DMS79 (cell line): ENCODE measurements at regions not wholly inside any gene's neighbourhood (a gene's known extent, or its start where the extent isn't known, plus 50 kb on each side); places are given as distances from the start of the nearest gene placed in this dataset.
"Not testable (repeated sequence)": the region's sequence is repeated elsewhere in the genome, so short reads cannot be mapped to it uniquely, and the experiment has no call there.

Experiments
- DNase-seq: peaks from one replicate; lab custom pipeline; 2025; lab: John Stamatoyannopoulos, UW

DNA sequence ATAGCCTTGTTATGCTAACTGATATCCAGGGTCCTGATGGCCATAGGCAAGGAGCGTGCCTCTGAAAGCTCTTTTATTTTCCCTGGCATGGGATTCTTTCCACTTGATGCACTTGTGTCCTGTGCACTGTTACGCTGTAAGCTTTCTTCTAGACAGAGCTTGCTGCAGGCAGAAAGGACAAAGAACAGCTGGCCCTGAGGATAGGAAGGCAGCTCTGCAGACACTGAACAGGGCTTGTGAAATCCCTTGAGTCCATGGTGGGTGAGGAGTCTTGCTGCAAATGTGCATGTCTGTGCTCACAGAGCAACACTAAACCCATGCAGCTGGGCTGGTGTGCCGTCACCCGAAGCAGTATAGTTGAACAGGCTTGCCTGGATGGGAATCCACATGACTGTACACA lies 126.6 kb downstream of the AKAP11 start:
- DNase-seq = peak; percentile 84

DNA sequence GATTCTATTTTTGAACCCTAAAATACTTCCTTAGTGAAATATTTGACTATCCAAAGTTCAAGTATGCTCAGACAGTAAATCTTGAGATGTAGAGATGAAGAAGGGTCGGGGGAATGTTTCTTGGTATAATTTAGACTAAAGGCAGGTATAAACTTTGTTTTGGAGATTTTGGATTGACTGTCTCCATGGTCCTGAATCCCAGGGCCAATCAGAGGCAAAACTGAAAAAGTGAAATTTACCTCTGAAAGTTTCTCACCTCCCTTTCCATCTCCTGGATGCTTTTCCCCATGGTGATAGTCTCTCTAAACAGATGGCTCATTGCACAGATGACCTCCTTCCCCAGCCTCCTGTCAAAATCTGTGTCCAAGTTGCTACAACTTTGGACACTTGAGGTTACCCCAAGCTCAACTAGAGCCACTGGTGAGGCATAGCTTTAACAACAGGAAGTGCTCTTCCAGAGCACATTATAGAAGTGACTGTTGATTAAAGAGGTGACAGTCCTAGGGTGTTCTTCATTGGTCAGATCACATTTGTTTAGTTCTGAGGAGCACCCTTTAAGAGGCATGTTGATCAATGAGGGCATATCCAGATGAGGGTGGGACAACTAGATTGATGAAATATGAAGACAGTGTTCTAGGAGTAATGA lies 128.4 kb downstream of the AKAP11 start:
- no peak for DNase-seq

DNA sequence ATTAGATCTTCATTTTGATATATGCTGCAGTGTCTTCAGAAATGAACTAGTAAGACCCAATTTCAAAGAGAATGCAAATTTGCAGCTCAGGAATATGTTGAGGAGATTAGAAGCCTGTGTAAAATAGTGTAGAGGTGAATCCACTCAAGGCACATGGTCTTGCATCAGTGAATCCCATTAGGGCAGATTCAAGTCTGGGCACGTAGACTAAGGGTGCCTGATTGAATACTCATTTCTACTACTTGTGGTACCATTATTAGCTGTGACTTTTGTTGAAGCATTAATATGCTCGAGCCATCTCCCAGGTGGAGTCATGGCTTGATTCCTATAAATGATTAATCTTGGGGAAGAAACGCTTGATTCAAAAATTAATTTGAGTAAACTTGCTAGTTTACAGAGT lies 129.4 kb downstream of the AKAP11 start:
- DNase-seq = peak; percentile 88

DNA sequence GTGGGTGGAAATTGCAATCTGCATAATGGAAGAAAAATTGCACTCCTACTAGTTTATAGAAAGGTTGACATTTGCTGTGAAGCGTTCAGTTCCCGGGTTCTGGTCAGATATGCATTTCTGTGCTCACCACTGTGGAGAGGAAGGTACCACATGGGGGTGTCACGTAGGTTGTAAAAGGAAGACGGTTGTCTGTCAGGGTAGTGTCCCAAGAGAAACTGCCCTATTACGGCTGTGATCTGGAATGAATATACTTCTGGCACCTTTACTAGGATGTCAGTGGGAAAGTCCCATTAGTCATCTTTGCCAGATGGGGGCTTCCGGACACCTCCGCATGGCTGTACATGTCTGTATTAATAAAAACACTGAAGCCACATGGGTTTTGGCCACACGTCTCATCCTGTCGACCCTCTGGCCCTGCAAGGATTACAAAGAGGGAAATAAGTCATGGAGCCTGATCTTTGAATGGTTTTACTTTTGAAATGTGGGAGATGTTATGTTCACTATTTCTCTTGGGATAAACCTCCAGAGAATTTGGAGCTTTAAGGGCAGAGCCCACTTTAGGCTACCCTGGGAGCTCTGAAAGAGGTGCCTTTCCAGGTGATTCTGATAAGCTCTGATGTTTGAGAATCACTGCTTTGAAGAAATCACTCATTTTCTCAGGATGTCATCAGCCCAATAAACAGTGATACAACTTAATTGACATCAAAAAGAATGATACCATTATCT lies 133.9 kb downstream of the AKAP11 start:
- DNase-seq = no peak

DNA sequence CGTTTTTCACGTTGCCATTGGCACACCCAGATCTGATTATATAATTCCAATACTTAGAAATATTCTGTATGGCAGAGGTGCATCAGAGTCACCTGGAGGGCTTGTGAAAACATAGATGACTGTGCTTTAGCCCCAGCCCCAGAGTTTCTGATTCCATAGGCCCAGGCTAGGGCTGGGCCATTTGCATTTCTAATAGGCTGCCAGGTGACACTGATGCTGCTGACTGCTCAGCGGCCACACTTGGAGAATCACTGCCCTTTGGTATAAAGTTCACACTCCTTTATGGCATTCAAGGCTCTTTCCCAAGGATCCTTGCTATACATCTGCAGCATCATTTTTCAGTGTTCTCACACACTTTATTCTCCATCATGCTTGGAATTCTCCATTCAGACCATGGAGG lies 137.1 kb downstream of the AKAP11 start:
- DNase-seq = no peak

DNA sequence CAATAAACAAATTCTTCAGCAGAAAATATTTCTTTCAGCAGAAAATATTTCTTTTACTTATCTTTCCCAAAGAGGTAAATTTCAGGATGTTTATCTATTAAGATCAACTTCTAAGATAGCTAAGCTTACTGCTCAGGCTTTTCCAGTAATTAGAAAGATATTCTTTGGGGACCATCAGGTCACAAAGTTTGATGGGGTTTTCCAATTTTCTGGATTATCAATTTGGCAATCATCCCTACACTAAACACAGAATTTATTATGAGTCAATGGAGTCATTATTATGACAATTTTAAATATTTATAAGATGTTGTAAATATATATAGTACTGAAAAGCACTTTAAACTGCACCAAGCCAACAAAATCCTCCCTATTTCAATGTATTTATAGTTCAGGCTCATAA lies 137.6 kb downstream of the AKAP11 start:
- DNase-seq = no peak

DNA sequence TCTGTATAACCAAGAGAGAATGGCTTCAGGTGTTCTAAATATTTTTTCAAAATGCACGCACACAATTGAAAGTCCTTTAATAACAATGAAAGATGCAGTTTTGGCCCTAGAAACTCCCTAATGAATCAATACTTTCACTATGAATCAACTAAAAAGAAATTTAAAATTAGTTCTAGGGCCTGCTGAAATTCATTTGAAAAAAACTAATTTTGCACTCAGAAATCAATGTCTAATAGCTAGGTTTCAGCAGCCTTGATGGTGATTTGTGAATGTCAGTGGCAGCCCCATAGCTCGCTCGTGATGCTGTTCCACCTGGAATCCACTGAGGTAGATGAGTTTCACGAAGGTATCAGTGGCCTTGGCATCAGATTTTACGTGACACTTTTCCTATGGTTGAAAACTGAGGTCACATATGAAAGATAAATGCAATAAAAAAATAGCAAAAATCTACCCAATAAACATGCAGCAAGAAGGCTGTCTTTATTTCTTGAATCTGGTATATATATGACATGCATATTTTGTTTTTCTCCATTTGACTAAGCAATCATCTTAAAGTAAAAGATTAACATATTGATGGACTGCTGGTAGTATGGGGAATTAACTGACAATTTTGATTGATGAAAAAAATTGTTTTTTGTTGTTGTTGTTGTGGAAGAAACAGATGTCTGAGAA lies 141.0 kb downstream of the AKAP11 start:
- DNase-seq = no peak

DNA sequence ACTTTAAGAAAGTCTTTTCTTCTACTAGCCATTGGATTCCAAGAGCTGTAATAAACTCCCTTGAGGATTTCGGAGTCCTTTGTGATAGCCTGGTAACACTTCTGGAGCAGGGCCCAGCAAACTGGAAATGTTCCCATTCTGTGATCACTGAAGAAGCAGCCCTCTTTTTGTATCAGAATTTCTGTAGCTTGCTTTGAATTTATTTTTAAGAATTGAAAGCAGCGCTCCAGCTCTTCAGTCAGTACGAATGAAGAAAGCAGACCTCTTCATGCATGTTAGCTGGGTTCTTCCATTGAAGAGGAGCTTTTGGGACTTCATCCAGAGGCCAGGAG lies 141.5 kb downstream of the AKAP11 start:
- DNase-seq = no peak

DNA sequence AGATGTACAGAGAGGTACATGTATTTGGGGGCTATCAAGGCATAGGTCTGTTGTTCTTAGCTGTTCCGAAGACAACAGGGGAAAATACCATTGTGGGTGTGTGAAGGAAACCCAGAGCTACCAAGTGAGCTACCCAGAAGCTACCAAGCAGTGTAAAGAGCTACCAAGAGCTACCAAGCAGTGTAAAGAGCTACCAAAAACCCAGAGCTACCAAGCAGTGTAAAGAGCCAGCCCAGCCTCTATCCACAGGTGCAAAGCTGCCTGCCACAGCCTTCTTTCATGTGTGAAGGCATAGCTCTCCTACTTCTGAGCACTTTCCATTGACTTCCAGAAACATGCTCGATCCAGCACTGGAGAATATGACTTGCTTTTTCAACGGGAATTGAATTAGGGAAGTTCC lies 145.7 kb downstream of the AKAP11 start:
- DNase-seq = no peak

DNA sequence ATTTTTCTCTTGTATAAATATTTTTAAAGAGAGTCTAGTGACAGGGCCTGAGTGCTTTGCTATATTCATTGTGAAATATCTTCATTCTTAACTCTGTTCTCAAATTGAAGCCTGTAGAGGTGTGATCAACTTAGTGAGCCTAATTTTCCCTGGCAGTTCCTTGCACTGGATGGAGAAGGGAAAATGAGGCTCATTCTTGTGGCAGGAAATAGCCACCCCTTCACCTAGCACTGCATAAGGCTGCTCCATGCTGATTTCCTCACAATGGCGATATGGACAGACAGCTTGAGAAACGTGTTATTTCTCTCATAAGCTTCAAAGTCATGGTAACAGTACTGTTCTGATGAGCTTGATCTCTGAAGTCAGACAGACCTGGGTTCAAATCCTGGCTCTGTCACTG lies 146.2 kb downstream of the AKAP11 start:
- DNase-seq = no peak

DNA sequence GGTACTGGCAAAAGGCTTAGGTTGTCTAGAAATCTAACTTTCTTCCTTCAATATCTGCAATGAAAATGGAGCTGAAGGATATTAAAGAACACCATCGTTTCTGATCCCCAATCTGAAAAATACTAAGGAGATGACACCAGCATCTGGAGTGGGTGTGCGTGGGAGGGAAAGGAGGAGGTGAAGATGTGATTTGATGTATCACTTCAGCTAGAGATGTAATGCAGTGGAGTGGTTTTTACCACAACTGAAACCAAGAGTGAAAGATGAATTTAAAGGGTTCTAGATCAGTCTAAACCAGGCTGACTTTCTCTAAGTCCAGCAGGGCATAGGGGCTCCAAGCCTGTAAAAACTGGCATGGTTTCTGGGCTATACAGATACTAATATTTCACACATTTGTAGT lies 148.4 kb downstream of the AKAP11 start:
- DNase-seq = no peak

DNA sequence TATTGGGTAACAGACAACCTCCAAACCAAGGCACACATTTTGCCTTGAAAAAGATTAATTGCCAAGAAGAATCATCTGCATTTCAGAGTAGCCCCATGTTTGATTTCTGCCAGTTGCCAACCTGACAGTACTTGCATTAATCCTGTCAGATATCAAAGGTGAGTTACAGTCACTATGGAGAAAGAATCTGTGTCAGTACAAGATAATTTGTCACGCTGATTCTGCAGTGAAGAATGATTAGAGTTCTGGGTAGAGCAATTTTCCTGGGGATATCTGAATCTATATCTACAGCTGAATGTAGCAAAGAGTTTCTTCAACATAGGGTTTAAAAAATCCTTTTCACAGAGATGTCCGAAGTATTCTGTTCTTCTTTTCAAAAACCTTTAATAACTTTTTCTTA lies 150.7 kb downstream of the AKAP11 start:
- DNase-seq = no peak

DNA sequence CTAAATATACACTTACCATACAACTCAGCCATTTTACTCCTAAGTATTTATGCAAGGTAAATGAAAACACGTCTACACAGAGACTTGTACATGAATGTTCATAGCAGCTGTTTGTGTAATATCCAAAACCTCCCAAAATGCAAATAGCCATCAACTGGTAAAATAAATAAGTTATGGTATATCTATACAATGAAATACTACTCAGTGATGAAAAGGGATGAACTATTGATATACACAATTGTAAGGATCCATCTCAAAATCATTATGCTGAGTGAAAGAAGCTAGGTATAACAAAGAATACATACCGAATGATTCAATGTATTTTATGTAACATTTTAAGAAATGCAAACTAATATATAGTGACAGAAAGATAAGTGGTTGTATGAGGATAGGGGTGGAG lies 149.8 kb upstream of the TNFSF11 start:
- no peak for DNase-seq

DNA sequence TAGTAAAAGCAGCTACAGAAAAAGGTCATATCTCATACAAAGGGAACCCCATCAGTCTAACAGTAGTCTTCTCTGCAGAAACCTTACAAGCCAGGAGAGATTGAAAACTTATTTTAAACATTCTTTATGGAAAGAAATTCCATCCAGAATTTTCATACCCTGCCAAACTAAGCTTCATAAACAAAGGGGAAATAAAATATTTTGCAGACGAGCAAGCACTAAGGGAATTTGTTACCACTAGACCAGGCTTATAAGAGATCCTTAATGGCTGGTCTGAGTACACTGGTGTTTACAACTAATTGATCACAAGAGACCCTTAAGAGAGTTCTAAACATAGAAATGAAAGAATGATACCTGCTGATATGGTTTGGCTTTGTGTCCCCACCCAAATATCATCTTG lies 128.6 kb upstream of the TNFSF11 start:
- no peak for DNase-seq

DNA sequence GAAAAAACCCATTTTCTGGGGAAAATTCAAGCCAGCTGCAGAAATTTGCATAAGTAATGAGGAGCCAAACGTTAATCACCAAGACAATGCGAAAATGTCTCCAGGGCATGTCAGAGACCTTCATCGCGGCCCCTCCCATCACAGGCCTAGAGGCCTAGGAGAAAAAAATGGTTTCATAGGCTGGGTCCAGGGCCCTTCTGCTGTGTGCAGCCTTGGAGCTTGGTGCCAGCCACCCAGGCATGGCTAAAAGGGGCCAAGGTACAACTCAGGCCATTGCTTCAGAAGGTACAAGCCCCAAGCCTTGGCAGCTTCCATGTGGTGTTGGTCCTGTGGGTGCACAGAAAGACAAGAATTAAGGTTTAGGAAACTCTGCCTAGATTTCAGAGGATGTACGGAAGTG lies 127.4 kb upstream of the TNFSF11 start:
- DNase-seq = not testable (repeated sequence)

DNA sequence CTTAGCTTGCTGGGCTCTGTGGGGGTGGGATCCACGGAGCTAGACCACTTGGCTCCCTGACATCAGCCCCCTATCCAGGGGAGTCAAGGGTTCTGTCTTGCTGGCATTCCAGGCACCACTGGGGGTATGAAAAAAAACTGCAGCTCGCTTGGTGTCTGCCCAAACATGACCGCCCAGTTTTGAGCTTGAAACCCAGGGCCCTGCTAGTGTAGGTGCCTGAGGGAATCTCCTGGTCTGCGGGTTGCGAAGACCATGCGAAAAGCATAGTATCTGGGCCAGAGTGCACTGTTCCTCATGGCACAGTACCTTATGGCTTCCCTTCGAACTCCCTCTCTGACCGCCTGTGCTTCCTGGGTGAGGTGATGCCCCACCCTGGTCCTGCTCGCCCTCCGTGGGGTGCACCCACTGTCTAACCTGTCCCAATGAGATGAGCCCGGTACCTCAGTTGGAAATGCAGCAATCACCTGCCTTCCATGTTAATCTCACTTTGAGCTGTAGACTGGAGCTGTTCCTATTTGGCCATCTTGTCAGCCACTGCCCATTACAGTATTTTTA lies 120.8 kb upstream of the TNFSF11 start:
- DNase-seq = no peak

DNA sequence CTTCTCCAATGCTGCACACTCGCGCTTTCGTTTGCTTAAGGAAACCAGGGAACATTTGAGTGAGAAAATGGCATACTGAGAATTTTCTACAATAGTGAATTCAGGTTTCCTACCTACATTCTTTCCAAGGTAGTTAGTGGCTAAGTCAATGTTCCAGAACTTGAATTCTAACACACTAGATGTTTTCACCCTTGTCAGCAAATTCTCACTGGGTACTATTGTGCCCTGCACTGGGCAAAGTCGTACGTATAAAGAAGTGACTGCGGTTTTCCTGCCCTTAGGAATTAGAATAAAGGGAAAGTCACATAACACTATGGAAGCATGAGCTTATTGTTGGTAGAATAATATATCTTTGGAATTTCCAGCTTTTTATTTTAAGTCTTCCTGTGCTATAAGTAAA lies 119.2 kb upstream of the TNFSF11 start:
- DNase-seq = no peak

DNA sequence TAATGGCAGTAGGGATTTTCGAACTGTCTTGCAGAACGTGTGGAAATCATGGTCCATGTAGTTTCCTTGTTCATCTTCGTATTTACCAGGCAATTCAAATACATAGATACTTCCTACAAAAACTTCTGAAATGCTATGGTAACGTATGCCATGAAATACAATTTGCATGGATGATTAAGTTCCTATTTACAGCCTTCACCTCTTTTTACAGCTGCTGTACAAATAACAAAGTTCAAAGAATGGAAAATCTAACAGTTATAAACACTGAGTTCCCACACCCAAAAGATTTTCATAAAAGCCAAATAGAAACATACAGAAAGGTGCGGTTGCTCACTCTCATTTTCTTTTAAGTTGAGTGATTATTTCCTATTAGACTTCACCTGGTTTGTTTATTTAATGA lies 115.8 kb upstream of the TNFSF11 start:
- no peak for DNase-seq

DNA sequence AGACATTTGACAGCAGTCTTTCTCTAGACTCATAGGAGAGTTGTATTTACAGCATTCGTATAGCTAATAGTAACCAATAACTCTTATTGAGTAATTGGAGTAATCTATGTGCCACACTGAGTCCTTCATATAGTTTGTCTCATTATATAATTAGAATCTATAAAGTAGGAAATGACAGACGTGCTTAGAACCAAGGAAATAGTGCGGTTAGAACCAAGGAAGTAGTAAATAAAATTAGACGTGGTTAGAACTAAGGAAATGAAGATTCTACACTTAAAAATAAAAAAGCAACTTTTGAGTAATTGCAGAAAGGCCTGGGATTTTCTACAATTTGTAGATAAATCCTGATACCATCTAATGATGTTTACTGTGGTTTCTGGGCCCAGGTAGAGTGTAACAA lies 107.8 kb upstream of the TNFSF11 start:
- no peak for DNase-seq

DNA sequence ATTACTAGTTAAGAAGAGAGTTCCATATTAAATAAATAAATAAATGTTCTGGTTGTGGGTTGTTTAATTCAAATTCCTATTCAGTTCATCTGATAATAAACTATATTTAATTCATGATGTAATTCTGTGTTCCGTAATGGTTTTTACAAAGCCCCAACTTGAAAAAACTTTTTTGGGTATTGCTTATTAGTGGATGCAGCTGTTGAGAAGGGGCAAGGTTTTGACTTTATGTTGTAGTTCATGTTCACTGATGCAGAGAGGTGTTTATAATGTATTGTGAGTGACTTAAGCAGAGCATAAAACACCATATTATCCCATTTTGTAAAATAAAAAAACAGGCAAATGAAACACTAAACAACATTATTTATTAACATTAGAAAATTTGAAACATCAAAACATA lies 107.3 kb upstream of the TNFSF11 start:
- DNase-seq = no peak

DNA sequence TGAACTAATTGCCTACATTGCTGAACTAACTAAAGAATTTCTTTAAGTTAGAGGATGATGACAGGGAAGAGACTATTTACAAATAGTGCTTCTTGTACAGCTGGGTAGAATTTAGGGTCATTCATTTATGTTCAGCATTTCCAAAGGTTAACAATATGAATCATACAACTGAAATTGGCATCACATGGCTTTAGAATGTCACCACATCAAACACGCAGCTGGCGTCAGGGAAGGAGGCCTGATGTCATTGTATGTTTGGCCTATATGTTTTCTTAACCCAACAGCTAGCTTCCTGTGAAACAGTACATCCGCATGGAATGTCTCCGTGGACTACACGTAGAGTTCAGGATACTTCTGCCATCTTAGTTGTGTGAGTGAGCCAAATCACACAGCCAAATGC lies 99.0 kb upstream of the TNFSF11 start:
- no peak for DNase-seq

DNA sequence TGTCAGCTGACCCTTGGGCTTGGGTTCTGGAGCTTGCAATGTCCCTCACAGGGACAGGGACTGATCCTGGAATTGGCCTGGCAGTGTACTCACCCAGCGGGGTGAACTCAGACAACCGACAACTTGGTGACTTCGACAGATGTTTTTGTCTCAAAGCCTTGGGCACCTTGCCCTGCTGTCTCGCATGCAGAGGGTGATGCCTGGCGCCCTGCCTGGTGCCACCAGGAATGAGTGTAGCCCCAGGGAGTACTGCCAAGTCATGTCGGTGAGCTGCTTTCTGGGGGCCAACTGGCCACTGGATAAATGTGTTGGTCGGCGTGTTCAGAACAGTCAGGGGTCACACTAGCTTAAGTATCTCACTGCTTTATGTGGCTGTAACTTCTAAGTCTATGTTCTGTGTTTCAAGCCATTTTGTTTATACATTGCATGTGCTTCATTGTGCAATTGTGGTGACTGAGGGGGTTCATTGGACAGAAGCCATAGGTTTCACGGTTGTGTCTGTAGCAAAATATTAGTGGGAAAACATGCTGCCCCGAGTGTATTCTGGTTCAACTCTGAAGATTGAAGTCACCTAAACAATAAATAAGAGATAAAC lies 96.3 kb upstream of the TNFSF11 start:
- DNase-seq = no peak
